Vagina (tissue), 2 donors: ENCODE measurements at regions not wholly inside any gene's neighbourhood (a gene's known extent, or its start where the extent isn't known, plus 50 kb on each side); places are given as distances from the start of the nearest gene placed in this dataset.

Experiments
- POLR2A ChIP-seq, 2 donors: fragments of 450-650 bp; IDR thresholded peaks; one replicate each; pipeline ENCODE4 v1.6.1; 2017; ENCODE audit warnings: antibody characterized with exemption in 2 of 2, mild to moderate bottlenecking in 2 of 2, moderate library complexity in 2 of 2
- POLR2AphosphoS5 ChIP-seq, 2 donors: sonication (generic); formaldehyde crosslinking; IDR thresholded peaks; one replicate each; pipeline ENCODE4 v1.9.0; 2017; ENCODE audit warnings: antibody characterized with exemption in 2 of 2, mild to moderate bottlenecking in 2 of 2, low read depth in 1 of 2; ENCODE audit not compliant: insufficient read depth in 1 of 2
- TF ChIP-seq, protein P1 (sequence below), 3 experiments: fragments of 450-650 bp in 2 of 3; fragments of 200-600 bp in 1 of 3; sonication (generic) in 1 of 3; IDR thresholded peaks; one replicate each; pipeline ENCODE4 v1.5.1; 2017 to 2019; ENCODE audit warnings: antibody characterized with exemption in 3 of 3, mild to moderate bottlenecking in 2 of 3, moderate library complexity in 2 of 3

DNA sequence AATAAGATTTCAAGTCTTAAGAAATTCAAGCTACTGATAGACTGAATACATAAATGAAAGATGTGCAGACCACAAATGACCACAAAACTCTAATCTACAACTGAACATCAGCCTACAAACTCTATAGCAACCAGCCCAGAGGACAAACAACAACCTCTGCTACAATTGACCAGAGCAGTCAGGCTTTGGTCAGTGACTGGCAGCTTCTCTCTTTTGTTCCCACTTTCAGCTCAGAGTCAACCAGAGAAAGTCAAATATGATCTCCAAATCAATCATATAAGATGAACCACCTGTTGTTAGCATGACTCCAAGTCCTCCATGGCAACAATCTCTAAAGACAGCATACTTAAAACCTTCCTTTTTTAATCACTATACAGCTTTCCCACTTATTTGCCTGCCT is 996.2 kb downstream of the SUCLG1 start:
- no peak for TF ChIP-seq POLR2A (IDR thresholded peaks at IDR 0.05)
- TF ChIP-seq, protein P1, sequence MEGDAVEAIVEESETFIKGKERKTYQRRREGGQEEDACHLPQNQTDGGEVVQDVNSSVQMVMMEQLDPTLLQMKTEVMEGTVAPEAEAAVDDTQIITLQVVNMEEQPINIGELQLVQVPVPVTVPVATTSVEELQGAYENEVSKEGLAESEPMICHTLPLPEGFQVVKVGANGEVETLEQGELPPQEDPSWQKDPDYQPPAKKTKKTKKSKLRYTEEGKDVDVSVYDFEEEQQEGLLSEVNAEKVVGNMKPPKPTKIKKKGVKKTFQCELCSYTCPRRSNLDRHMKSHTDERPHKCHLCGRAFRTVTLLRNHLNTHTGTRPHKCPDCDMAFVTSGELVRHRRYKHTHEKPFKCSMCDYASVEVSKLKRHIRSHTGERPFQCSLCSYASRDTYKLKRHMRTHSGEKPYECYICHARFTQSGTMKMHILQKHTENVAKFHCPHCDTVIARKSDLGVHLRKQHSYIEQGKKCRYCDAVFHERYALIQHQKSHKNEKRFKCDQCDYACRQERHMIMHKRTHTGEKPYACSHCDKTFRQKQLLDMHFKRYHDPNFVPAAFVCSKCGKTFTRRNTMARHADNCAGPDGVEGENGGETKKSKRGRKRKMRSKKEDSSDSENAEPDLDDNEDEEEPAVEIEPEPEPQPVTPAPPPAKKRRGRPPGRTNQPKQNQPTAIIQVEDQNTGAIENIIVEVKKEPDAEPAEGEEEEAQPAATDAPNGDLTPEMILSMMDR (IDR thresholded peaks at IDR 0.05), result no peak
- TF ChIP-seq POLR2AphosphoS5 (IDR thresholded peaks at IDR 0.05; ENCODE audit: insufficient read depth in 1 of 2, low read depth in 1 of 2), result no peak
